ENCODE measurements at regions not wholly inside any gene's neighbourhood (a gene's known extent, or its start where the extent isn't known, plus 50 kb on each side); places are given as distances from the start of the nearest gene placed in this dataset.

- TF ChIP-seq CTCF (IDR thresholded peaks at IDR 0.05; ENCODE audit: insufficient read depth, low read depth, low read length): no peak
- no peak overlapping the region for H3K4me3 ChIP-seq (ENCODE audit: low read depth, low read length)
- CTCF ChIA-PET: no interaction called here
- H3K36me3 ChIP-seq (ENCODE audit: control insufficient read depth, insufficient read depth, low read length): no peaks in the 10 kb centered on the region
- DNase-seq (ENCODE audit: low read depth): no peak
- no peaks in the 10 kb centered on the region for H3K27me3 ChIP-seq (ENCODE audit: control insufficient read depth, insufficient read depth, low read length)
- POLR2A ChIA-PET: no interaction called here
These were observed 481.9 kb downstream of the METTL4 start for GRCh38 chr18:2089396-2089795.

GRCh38 chr18:2091937-2092336, 479.4 kb downstream of the METTL4 start:
- no peak for TF ChIP-seq CTCF (IDR thresholded peaks at IDR 0.05; ENCODE audit: insufficient read depth, low read depth, low read length)
- ChIA-PET CTCF (no interaction called here), POLR2A (no interaction called here)
- DNase-seq (ENCODE audit: low read depth): no peak
- Histone ChIP-seq H3K36me3 (ENCODE audit: control insufficient read depth, insufficient read depth, low read length) (no peaks in the 10 kb centered on the region), H3K27me3 (ENCODE audit: control insufficient read depth, insufficient read depth, low read length) (no peaks in the 10 kb centered on the region), H3K4me3 (ENCODE audit: low read depth, low read length) (no peak overlapping the region)

GRCh38 chr18:2096551-2096950, 474.8 kb downstream of the METTL4 start:
- Histone ChIP-seq H3K4me3 (ENCODE audit: low read depth, low read length) (no peak overlapping the region), H3K36me3 (ENCODE audit: control insufficient read depth, insufficient read depth, low read length) (no peaks in the 10 kb centered on the region), H3K27me3 (ENCODE audit: control insufficient read depth, insufficient read depth, low read length) (no peaks in the 10 kb centered on the region)
- no peak for TF ChIP-seq CTCF (IDR thresholded peaks at IDR 0.05; ENCODE audit: insufficient read depth, low read depth, low read length)
- no peak for DNase-seq (ENCODE audit: low read depth)
- POLR2A ChIA-PET: no interaction called here
- CTCF ChIA-PET: interaction anchor here (0.6 to 1.2 kb wide), 4 partner anchors 8 to 1189 kb away, joined by 3 to 10 read pairs (median 4); no protein-coding TSS in a partner anchor

GRCh38 chr18:2100694-2101213, 470.6 kb downstream of the METTL4 start:
- no peak for DNase-seq (ENCODE audit: low read depth)
- Histone ChIP-seq H3K4me3 (ENCODE audit: low read depth, low read length) (no peak overlapping the region), H3K36me3 (ENCODE audit: control insufficient read depth, insufficient read depth, low read length) (no peaks in the 10 kb centered on the region), H3K27me3 (ENCODE audit: control insufficient read depth, insufficient read depth, low read length) (no peaks in the 10 kb centered on the region)
- ChIA-PET POLR2A (no interaction called here), CTCF (no interaction called here)
- TF ChIP-seq CTCF (IDR thresholded peaks at IDR 0.05; ENCODE audit: insufficient read depth, low read depth, low read length): no peak

GRCh38 chr18:2102022-2102421, 469.3 kb downstream of the METTL4 start:
- TF ChIP-seq CTCF (IDR thresholded peaks at IDR 0.05; ENCODE audit: insufficient read depth, low read depth, low read length): no peak
- ChIA-PET POLR2A (no interaction called here), CTCF (interaction anchor here (0.6 kb wide), 1 partner anchor 429 kb away, joined by 3 read pairs; no protein-coding TSS in a partner anchor)
- no peak for DNase-seq (ENCODE audit: low read depth)
- Histone ChIP-seq H3K27me3 (ENCODE audit: control insufficient read depth, insufficient read depth, low read length) (no peaks in the 10 kb centered on the region), H3K36me3 (ENCODE audit: control insufficient read depth, insufficient read depth, low read length) (no peaks in the 10 kb centered on the region), H3K4me3 (ENCODE audit: low read depth, low read length) (no peak overlapping the region)

Measured in BJ (cell line).